Fibroblast of mammary gland (primary cell): ENCODE measurements at regions not wholly inside any gene's neighbourhood (a gene's known extent, or its start where the extent isn't known, plus 50 kb on each side); places are given as distances from the start of the nearest gene placed in this dataset.

ENCODE experiments used
- DNase-seq: peaks from one replicate; pipeline ENCODE4 v3.0.0-alpha.2; 2010; ENCODE audit warnings: low read depth
- H3K4me3 ChIP-seq: 2 replicates; pipeline ENCODE4 v1.5.1; 2011; ENCODE audit warnings: low read depth, mild to moderate bottlenecking, low read length, moderate library complexity; ENCODE audit not compliant: control insufficient read depth
- CTCF ChIP-seq: conservative IDR thresholded peaks from 2 replicates; pipeline ENCODE4 v1.5.1; 2011; ENCODE audit warnings: low read depth, low read length, inconsistent platforms; ENCODE audit not compliant: control insufficient read depth, insufficient read depth

GRCh38 chr17:63349478-63350000 is 96.6 kb downstream of the CYB561 start:
- no peak for TF ChIP-seq CTCF

GRCh38 chr17:63350364-63350763 is 95.7 kb downstream of the CYB561 start:
- H3K4me3 ChIP-seq = no peak overlapping the region
- no peak for TF ChIP-seq CTCF
- DNase-seq = no peak

More at GRCh38 chr17:63349478-63350000, 96.6 kb downstream of the CYB561 start:
- no peak overlapping the region for H3K4me3 ChIP-seq
- DNase-seq = peak; percentile 78

DNA sequence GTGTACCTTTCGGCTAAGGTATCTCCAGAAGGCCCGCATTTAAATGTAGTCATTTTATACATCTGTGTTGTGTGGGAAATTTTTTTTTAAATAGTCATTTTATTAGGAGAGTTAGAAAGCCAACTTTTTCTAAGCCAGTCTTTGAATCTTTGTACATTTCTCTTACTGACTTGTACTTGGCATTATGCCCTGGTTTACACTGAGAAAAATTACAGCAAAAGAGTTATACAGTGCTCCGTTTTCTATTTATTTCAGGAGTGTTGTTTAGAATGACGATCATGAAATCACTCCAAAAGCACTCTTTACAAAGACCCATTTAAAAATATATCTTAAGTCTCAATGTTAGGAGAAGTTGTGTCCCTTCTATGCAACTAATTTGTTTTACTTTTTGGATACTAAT is 91.8 kb downstream of the CYB561 start:
- no peak overlapping the region for H3K4me3 ChIP-seq
- no peak for TF ChIP-seq CTCF
- peak; percentile 33 for DNase-seq

DNA sequence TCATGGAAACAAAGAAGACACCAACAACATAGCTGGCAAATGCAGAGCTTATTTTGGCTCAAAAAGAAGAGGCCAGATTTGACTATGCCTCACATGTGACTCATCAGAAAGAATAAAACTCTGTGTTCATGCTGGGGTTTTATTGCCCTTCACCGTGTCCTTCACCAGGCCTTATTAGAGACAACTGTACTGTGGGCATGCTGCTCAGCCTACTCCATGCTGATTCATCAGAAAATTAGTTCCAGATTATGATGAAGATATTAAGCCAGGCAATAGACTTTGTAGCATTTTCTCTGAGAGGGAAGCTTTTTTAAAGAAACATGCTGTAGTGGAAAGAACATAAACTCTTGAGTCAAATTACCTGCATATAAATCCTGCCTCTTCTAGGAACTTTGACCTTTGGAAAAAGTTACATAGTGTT is 89.8 kb downstream of the CYB561 start:
- no peak for TF ChIP-seq CTCF
- no peak overlapping the region for H3K4me3 ChIP-seq
- DNase-seq = peak; percentile 99

DNA sequence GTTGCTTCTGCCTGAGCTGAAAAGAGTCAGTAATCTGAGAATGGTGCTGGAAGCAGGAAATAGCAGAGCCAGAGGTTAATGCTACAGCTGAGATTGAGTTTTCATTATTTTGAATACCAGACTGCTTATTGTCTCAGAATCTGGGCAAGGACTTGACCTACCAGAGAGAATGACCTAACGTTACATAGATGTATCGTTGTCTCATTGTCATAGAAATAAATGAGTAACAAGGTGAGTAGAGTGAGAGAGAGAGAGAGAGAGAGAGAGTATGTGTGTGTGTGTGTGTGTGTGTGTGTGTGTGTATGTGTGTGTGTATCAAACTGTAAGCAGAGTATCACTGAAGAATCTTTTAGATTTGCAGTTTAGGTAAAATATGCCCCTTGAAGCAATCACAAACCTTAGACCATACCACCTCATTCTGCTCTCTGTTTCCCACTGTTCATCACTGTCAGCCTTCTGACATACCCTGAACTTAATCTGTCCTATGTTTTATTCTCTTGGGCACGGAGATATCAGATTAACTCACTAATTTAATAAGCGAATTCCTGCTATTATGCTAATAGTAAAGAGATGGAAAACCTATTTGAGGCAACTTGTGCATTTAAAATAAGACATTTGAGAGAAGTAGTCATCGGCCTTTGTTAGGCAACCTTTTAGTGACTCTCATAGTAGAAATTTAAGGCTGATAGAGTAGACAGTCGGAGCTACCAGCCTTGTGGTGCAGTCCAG is 87.8 kb downstream of the CYB561 start:
- no peak overlapping the region for H3K4me3 ChIP-seq
- DNase-seq = peak; percentile 94
- no peak for TF ChIP-seq CTCF

- no peak overlapping the region for H3K4me3 ChIP-seq
- TF ChIP-seq CTCF = no peak
- DNase-seq = no peak
Observed at GRCh38 chr17:63358956-63359355, 87.2 kb downstream of the CYB561 start.
